M059J (cell line): ENCODE measurements at regions not wholly inside any gene's neighbourhood (a gene's known extent, or its start where the extent isn't known, plus 50 kb on each side); places are given as distances from the start of the nearest gene placed in this dataset.

ENCODE experiments used
- DNase-seq: peaks from one replicate; pipeline ENCODE4 v3.0.0-alpha.2; 2012; ENCODE audit warnings: low read depth

DNA sequence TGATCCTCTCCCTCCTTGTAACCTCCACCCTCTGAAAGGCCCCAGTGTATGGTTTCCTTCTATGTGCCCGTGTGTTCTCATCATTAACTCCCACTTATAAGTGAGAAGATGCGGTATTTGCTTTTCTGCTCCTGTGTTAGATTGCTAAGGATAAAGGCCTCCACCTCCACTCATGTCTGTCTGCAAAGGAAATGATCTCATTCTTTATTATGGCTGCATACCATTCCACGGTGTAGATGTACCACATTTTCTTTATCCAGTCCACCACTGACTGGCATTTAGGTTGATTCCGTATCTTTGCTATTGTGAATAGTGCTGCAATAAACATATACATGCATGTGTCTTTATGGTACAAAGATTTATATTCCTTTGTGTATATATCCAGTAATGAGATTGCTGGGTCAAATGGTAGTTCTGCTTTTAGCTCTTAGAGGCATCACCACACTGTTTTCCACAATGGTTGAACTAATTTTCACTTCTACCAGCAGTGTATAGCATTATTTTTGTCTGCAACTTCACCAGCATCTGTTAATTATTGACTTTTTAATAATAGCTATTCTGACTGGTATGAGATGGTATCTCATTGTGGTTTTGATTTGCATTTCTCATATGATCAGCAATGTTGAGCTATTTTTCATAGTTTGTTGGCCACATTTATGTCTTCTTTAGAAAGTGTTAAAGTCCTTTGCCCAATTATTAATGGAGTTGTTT lies 1030.9 kb downstream of the FSTL5 start:
- no peak for DNase-seq

DNA sequence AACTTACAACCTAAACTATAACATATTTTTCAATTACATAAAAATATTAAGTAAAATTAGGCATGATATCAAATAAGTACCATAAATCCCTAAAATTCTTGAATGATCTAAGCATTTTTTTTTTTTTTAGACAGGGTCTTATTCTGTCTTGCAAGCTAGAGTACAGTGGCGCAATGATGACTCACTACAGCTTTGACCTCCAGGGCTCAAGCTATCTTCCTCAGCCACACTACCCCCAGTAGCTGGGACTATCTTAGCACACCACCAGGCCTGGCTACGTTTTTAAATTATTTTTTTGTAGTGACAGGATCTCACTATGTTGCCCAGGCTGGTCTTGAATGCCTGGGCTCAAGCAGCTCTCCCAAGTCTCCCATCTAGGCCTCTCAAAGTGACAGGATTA lies 1042.3 kb downstream of the FSTL5 start:
- DNase-seq, result no peak

DNA sequence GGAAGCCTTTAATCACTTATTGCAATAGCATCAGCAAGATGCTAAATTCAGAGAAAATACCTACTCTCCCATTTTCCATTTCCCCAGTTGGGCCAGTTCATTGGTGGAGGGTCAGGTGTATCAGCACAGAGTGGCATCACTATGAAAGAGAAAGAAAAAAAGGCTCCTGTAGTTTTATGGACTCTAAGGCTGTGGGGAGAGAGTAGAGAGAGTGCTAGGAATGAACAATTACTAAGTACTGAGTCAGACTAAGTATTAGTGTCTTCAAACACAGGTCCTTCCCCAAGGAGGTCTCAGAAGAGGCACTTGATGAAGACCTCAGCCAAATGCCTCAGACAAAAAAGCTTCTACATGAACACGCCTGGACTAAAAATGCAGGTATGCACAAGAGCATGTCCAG lies 1061.9 kb downstream of the FSTL5 start:
- DNase-seq, result no peak

DNA sequence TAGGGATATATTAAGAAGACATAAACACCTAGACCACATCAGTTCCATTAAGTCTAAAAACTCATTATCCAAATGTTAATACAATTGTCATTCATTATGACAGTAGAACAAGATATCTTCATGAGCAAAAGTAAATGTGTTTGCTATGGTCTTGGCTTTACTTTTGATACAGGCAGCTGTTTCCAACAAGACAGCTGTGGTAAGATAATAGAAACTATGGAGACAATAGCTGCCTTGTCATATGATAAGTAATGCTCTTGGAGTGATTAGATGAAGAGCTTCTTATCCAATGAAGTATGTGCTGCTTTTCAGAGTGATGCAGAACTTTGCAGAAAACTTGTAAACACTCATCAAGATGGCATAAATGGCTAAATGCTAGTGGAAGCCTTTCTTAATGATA lies 1066.0 kb downstream of the FSTL5 start:
- DNase-seq, result no peak

DNA sequence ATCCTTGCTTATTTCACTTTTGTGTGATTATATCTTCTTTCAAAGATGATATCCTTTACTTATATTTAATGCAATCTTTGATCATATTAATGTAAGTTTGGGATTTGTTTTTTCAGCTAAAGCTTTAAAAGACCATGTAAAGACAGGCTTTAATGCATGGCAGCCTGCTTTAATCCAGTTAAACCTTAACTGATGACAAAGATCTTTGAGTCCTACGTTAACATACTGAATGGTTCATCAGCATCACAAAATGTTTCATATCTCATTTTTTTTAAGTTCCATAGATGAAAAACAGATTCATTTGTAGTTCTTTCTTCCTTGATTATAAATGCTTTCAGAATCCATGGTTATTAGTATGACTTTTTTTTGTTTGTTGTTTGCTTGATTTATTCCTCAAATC lies 1102.8 kb downstream of the FSTL5 start:
- DNase-seq, result no peak
